Endometrium (tissue), 2 donors: ENCODE measurements at regions not wholly inside any gene's neighbourhood (a gene's known extent, or its start where the extent isn't known, plus 50 kb on each side); places are given as distances from the start of the nearest gene placed in this dataset.

Experiments
- FAIRE-seq: peaks from 2 replicates; lab custom pipeline; 2012; peaks lifted over from hg19 to GRCh38; lab: Jason Lieb, UNC
- donor health status: control.
- donor health status: control.

- no peak for FAIRE-seq
Measured at GRCh38 chr21:19245188-19245580, 841.6 kb upstream of the TMPRSS15 start.

- FAIRE-seq = no peak
Measured at GRCh38 chr21:19246018-19246417, 842.4 kb upstream of the TMPRSS15 start.

GRCh38 chr21:19256934-19257660 is 853.5 kb upstream of the TMPRSS15 start:
- no peak for FAIRE-seq

GRCh38 chr21:19261731-19262376 is 858.3 kb upstream of the TMPRSS15 start:
- FAIRE-seq = no peak

GRCh38 chr21:19266636-19267035 is 863.1 kb upstream of the TMPRSS15 start:
- no peak for FAIRE-seq

GRCh38 chr21:19268686-19269085 is 865.1 kb upstream of the TMPRSS15 start:
- FAIRE-seq = no peak

- FAIRE-seq = no peak
Measured at GRCh38 chr21:19275065-19275464, 871.5 kb upstream of the TMPRSS15 start.

- FAIRE-seq = no peak
Measured at GRCh38 chr21:19276665-19277064, 873.1 kb upstream of the TMPRSS15 start.

GRCh38 chr21:19286876-19287275 is 883.3 kb upstream of the TMPRSS15 start:
- FAIRE-seq = no peak

- FAIRE-seq = no peak
Measured at GRCh38 chr21:19290328-19290727, 886.7 kb upstream of the TMPRSS15 start.

GRCh38 chr21:19320291-19320690 is 916.7 kb upstream of the TMPRSS15 start:
- no peak for FAIRE-seq

GRCh38 chr21:19321688-19322087 is 918.1 kb upstream of the TMPRSS15 start:
- no peak for FAIRE-seq

GRCh38 chr21:19322360-19322759 is 918.8 kb upstream of the TMPRSS15 start:
- FAIRE-seq = no peak

GRCh38 chr21:19326531-19327319 is 923.1 kb upstream of the TMPRSS15 start:
- FAIRE-seq = no peak

GRCh38 chr21:19328954-19329353 is 925.4 kb upstream of the TMPRSS15 start:
- no peak for FAIRE-seq

- no peak for FAIRE-seq
Measured at GRCh38 chr21:19340303-19340702, 936.7 kb upstream of the TMPRSS15 start.

- FAIRE-seq = no peak
Measured at GRCh38 chr21:19340954-19341353, 937.4 kb upstream of the TMPRSS15 start.

GRCh38 chr21:19343711-19344110 is 940.1 kb upstream of the TMPRSS15 start:
- no peak for FAIRE-seq

- FAIRE-seq = no peak
Measured at GRCh38 chr21:19350286-19350685, 946.7 kb upstream of the TMPRSS15 start.

GRCh38 chr21:19353256-19353655 is 949.7 kb upstream of the TMPRSS15 start:
- FAIRE-seq = no peak

- no peak for FAIRE-seq
Measured at GRCh38 chr21:19368944-19369343, 965.4 kb upstream of the TMPRSS15 start.

GRCh38 chr21:19392390-19392789 is 988.8 kb upstream of the TMPRSS15 start:
- no peak for FAIRE-seq

GRCh38 chr21:19400223-19400770 is 996.7 kb upstream of the TMPRSS15 start:
- no peak for FAIRE-seq
